GM19035 (cell line): ENCODE measurements at regions not wholly inside any gene's neighbourhood (a gene's known extent, or its start where the extent isn't known, plus 50 kb on each side); places are given as distances from the start of the nearest gene placed in this dataset.

Source experiments
- ATAC-seq: cut with Tn5 transposase; IDR thresholded peaks from one replicate; pipeline ENCODE4 v1.9.1; 2021; ENCODE audit not compliant: unreplicated experiment

DNA sequence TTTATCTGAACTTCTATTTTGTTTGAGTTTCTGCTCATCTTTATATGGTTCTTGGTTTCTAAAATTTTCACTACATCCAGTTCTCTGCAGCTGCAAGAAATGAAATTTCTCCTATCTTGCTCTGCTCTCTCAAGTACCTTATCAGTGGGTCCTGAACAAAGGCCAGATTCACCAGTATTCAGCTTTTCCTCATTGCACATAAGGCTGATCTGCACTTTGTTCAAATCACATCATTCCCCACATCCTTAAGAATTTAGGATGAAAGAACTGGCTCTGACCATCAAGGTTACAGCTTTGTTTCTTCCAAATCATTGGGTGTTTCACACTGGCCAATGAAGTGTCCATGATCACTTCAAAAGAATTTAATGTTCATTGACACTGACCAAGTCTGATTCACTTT is 211.4 kb downstream of the GRIN2B start:
- ATAC-seq, result no peak

DNA sequence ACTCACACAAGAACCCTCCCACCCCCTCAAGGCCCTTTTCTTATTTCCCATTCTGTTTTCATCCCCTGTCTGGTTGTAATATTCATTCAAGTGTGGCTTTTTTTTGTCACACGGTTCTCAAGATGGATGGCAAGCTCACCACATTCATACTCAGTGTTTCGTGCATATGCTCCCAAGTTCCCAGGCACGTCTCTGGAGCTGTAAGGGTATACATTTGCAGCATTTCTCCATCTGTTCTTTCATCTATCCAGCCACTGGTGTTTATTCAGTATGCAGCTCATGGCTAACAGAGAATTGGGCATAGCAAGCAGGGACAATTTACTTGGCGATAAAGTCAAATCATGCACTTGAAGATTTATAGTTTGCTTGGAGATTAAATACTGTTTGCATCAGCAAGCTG is 212.1 kb downstream of the GRIN2B start:
- ATAC-seq, result no peak

DNA sequence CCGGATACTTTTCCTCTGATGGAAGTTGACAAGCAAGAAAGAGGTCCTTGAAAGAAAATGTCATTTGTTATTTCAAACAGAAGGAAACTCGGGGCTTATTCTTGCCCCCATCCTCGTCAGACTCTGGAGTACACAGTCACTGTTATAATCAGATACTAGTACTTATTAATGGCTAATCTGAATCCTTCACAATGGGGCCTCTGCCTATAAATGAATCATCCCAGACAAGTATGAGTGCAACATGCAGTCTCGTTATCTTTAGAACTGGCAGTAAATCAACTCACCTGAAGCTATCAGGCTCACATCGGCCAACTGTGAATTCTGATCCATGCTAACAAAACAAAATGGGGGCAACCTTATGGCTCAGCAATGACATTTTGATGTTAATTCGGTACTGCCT is 216.7 kb downstream of the GRIN2B start:
- no peak for ATAC-seq

DNA sequence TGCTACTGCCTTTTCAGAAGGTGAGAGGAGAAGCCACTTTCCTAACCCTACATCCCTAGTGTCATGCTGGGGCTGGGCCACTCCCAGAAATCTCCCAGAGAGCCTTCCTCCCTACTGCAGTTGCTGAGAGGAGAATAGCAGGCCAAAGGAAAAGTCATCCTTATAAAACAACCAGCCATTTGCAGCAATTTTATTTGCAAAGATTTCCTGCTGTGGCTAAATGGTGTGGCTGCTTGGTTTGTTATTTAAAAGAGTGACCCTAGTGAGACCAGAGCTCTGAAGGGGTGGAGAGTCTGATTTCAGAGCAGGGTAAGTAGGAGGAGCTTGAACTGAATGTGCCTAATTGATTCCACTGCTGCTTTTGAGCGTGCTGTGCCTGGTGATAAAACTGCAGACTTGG is 232.0 kb downstream of the GRIN2B start:
- ATAC-seq, result no peak

DNA sequence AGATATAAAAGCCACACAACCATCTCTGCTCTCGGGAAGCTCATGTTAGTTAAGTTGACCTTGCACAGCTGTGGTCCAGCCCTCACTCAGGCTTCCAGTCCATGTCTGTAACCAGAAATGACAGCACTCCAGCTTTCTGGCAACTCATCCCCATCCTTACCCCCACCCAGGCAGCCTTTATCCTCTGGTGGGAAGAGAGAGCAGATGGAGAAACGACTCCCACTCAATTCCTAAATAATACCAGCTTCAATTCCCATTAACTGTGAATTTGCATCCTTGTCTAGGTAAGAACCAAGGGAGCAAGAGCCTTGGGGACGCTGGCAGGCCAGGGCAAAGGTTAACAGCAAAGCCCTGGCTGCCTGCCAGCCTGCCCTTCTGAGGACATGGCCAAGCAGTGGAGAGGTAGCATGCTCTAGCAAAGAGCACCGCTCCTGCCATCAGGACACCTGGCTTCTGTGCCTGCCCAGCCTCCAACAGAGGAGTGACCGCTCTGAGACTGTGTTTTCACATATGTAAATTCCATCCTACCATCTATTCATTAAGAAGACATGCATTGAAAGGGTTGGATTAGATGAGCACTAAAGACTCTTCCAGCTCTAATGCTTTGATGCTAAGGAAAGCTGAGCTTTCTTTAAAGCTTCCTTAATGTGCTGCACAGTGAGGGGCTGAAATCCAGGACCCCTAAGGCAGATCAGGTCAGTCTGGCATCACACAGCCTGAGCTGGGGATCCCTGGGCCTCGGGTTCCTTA is 236.1 kb downstream of the GRIN2B start:
- ATAC-seq, result no peak

DNA sequence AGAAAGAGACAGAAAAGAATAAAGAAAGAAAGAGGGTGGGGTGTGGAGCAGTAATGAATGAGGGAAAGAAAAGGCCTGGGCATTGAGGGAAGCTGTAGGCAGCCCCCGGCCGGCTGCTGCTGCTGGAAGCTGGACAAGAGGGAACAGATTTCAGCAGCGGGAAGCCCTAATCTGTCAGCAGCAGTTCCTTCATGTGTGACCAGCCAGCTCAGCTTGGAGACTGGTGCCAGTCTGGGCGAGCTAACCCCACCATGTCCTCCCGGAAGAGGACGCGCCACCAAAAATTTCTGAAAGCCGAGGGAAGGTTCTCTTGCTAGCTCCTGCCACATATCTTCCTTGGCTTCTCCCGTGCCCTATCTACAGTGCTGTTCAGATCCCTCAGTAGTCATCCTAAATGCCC is 236.8 kb downstream of the GRIN2B start:
- ATAC-seq, result no peak

DNA sequence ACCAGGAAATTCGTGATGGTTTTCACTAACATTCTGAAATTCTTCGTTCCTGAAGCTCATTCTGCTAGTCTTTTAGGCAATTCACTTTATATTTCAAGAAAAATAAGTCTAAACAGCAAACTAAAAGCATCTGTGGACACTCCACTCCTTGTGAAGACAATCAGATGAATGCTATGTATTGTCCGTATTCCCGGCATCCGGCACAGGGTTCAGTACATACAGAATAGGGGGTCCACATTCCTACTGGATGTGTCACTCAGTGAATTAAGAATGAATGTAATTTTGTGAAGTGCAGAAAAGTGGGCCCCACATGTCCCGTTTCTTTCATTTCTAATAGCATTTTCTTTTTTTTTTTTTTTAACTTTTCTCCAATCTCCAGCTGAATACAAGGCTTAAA is 241.3 kb downstream of the GRIN2B start:
- no peak for ATAC-seq

DNA sequence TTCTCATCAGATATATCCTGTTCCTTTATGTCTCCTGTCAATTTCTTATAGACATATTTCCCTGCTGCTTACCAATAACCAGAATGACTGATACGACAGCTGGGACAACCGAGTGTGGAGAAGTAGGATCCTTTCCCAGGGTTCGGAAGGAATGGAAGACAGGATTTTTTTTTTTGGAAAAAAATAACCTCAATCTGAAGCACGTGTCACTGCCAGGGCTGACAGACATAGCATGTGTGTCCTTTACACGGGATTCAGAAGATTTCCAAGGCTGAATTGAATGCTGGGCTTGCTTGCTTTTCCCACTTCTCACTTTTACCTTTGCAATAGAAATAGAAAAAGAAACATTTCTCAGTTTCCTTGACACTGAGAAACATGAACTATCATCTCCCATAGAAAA is 245.7 kb downstream of the GRIN2B start:
- no peak for ATAC-seq

DNA sequence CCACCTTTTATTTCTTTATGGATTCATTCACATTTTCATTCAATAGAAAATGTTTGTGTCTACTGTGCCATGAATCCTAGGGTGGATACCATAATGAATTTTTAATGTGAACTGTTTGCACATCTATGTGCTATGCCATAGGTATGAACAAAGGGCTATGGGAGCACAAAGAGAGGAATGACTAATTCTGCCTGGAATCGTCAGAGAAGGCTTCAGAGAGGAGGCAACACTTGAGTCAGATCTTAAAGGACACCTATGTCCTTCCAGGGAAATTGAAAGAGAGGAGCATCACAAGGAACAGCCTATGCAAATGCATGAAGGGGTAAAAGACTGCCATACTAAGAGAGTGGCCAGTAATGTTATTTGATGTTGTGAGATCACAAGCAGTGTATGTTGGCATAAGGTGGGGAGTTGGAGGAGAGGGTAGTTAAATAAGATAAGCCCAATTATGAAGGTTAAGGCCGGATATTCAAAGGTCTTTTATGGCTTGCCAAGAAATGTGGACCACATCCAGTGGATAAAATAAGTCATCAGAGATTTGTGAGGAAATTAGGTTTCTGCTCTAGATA is 246.7 kb downstream of the GRIN2B start:
- ATAC-seq, result no peak

DNA sequence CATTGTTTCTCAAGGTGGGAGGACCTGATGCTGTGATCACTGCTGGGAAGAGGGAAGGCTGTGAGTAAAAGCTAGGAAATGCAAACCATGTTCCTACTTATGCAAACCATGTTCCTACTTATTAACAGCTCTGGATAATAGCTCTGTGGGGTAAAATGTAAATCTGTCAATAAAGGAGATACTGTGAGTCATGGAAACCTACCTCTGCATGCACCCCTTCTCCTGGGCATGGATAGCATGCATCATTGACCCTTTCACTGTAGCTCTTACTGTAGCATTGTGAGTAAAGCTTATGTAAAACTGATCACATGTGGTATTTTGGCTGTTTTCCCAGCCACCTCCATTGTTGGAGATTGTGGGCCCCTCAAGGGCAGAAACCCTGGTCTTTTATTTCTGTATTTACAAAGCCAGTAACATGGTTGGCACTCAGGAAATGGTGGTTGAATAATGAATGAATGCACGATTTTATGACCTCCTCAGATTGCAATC is 253.7 kb downstream of the GRIN2B start:
- ATAC-seq, result no peak

DNA sequence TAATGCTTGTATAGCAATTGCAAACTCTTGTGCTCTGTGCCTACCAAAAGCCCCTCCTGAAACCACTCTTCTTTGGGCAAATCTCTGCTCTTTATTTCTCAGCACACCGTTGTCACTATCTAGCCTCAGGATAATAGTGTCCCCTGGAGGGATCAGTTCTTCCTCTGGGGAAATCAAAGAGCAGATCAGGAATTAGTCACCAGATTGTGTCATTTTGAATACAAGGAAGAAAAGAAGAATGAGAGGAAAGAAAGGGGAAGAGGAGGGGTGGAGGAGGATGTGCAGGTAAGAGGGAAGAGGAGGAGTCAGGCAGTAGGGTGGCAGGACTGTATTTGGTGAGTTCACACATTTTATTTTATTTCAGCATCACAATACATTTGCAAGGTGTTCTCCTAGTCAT is 256.4 kb downstream of the GRIN2B start:
- no peak for ATAC-seq

DNA sequence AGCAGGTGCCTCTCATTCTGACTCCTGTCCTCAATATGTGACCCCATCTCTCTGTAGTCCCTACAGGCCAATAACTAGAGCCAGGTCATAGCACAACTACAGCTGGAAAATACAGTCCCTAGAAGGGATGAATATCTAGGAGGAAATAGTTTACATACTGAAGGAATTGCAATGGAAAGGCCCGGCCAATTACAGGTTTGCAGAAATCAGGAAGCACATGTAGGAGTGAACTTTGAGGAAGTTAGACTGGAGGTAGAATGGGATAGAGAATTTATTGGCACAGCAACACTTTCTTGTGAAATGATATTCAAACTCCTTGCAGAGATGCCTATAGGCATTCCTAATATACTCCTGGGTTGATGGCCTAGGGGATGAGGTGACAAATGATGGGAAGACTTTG is 257.3 kb downstream of the GRIN2B start:
- no peak for ATAC-seq

DNA sequence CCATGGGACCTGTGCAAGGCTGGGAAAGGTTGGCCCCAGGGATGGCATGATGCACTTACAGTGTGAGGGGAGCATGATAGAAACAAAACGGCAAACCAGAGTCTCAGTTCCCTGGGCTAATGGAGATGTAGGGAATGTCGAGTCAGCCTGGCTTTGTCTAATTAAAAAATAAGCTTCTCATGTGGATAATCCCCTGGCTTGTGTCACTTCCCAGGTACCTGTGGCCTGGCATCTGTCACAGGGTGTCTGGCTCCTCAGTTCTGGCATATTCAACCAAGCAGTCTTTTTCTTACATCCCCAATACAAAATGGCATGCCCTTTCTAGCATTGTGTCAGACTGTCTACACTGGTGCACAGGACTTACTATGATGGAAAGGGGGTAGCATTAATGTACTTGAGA is 261.4 kb downstream of the GRIN2B start:
- ATAC-seq, result no peak

DNA sequence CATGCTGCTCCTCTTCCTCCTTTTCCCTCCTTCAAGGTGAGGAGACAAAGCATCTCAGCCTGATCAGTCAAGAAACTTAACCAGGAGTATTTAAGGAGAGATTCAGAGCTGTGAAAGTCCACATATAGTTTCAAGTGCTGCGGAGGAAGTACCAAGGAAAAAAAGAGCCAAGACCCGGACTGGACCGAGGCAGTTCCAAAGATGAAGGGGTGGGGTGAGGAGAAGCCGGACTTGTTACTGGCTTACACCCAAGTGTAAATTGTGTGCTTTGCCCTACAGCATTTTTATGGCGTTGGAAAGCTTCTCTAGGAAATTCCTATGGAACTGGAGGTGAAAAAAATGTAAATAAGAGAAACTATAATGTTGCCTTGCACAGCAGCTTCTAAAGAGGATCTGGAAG is 263.1 kb downstream of the GRIN2B start:
- no peak for ATAC-seq

DNA sequence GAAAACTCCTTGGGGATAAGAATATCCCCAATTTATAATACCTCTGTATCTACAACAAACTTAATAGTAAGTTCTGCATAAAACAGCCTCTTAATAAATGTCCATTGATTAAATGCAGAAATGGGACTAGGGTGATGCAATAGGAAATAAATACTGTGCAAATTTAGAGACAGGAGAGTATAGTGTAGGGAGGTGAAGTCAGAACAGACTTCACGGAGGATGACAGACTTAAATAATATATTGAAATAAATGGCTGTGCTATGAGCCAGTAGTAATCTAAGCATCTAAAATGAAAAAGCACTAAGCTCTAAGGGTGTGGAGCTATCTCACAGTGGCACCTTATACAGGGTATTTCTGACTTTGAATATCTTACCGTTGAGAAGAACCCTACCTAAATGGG is 265.3 kb downstream of the GRIN2B start:
- ATAC-seq, result no peak

DNA sequence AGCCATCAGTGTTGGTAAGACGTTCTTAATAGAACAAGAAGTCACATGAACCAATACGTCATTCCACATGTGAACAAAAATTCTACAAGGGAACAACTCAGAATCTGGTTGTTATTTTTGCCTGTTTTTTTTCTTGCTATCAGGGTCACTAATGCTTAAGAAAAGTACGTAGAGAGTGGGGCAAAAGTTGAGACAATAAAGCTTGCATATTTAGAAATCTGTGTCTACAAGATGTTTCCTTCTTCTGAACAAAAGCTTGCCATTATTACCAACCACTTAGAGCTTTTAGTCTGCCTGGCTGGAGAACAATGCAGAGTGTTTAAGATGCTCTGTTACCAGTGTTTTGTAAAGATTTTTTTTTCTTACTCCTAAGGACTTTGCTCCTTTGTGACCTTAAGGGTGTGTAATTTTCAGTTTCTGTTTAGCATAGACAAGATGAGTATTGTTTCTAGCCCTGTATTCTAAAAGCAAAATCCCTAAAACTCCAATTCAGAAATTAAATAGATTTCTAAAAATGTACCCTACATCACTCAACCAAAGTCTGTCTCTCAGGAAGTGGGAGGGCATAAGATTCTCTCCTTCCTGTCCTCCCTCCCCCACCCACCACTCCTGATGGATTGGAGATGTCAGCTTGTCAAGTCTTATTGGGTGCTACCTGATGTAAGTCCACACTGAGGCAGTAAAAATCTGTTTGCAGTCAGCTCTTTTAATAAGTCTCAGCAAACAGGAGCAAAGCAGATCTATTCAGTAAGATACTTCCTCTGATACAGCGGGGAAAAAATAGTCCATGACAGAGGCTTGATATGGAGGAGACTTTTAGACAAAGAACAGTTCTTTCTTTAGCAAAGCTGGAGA is 267.6 kb downstream of the GRIN2B start:
- no peak for ATAC-seq

DNA sequence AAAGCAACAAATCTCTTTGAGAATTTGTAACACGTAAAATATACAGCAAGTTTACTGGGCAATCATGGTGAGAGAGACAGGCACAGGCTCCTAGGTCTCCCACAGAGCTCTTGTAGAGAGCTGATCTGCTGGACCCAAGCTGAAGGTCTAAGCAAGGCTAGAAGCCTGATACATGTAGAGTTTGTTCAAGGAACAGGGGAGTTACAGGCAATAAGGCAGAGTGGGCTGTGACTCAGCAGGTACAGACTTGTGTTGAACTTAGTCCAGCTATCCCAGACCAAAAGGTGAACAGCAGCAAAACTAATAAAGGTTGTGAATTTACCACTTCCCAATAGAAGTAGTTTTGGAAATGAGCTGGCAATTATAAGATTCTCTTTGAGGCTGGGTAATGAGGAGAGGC is 273.6 kb downstream of the GRIN2B start:
- ATAC-seq, result no peak

DNA sequence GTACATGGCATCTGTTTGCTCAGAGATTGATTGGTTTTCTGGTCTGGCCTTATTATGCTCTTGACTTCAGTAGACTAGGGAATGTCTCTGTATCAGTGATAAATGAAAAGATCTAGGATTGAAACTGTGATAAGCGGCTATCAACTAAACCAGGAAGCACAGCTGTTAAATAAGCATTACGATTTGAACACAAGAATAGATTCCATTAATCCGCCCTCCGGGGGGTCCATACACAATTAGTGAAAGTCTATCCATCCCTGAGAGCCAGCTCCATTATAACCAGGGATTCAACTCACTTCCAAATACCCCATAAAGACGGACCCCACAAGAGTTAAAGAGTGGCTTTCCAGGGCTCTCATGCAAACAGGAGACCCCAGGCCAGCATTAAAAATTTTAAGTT is 279.0 kb downstream of the GRIN2B start:
- no peak for ATAC-seq

DNA sequence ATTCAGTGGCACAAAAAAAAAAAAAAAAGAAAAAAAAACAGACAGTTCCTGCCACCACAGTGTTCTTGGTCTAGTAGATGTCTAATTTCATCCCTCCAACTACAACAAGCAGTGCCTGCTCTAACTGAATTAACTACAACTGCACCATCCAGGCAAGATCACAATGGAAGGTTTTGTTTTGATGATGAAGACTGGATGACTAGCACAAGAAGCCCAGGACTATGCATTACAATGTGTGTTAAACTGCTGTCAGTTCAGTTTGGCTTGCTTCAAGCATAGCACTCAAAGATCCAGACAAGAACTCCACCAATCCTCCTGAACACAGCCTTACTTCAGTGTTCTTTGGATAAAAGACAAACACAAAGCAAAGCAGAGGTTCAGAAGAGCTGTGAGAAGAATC is 279.9 kb downstream of the GRIN2B start:
- ATAC-seq, result no peak

DNA sequence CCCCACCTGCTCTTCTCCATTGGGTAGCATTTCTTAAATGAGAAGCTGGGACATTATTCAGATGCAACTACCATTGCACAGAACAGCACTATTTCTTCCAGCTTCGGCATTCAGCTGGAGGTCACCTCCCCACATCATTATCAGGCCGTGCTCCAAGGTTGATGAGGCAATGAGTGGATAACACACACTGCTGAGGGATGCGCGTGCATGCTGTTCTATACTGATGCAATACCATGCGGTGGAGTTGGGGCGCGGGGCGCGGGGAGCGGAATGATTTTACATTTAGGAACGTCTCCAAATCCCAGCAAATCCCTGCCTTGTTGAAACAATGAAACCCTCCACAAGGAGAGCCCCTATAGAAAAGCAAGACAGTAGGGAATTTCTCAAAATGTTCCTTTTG is 283.4 kb downstream of the GRIN2B start:
- ATAC-seq, result no peak

DNA sequence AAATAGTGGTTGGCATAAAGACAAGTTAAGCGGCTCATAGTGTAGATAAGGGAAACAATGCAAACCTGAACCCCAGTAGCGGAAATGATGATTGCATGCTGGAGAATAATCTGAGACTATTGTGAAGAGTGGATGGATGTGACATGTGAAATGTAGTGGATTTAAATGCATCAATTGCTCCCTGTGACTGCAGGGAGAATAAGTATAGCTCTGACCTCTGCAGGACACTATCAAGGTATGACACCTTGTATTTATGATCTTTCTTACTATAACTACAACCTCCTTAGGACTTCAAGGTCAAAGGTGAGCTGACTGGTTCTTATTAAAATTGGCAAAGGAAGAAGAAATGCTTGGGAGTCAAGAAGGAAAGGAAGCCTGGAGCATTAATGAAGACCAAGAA is 285.6 kb downstream of the GRIN2B start:
- no peak for ATAC-seq

DNA sequence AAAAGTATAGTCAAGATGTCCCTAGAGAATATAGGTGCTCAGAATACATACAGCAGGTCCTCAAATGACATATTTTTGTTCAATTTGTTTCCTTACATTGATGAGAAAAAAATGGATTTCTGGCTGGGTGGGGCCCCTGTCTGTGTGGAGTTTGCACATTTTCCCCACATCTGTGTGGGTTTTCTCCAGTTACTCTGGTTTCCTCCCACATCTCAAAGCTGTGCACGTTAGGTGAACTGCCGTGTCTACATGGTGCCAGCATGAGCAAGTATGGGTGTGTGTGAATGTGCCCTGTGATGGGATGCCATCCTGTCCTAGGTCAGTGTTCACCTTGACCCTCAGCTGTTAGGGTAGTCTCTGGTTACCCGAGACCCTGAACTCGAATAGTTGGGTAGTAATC is 289.1 kb downstream of the GRIN2B start:
- ATAC-seq, result no peak
